C4-2B (cell line): ENCODE measurements at regions not wholly inside any gene's neighbourhood (a gene's known extent, or its start where the extent isn't known, plus 50 kb on each side); places are given as distances from the start of the nearest gene placed in this dataset.

Experiments used
- ZFX ChIP-seq: fragments of 450-650 bp; IDR thresholded peaks from 2 replicates; pipeline ENCODE4 v1.6.1; 2017
- TF ChIP-seq, protein P1 (sequence below): fragments of 450-650 bp; conservative IDR thresholded peaks from 2 replicates; pipeline ENCODE4 v1.5.1; 2017; ENCODE audit warnings: mild to moderate bottlenecking

DNA sequence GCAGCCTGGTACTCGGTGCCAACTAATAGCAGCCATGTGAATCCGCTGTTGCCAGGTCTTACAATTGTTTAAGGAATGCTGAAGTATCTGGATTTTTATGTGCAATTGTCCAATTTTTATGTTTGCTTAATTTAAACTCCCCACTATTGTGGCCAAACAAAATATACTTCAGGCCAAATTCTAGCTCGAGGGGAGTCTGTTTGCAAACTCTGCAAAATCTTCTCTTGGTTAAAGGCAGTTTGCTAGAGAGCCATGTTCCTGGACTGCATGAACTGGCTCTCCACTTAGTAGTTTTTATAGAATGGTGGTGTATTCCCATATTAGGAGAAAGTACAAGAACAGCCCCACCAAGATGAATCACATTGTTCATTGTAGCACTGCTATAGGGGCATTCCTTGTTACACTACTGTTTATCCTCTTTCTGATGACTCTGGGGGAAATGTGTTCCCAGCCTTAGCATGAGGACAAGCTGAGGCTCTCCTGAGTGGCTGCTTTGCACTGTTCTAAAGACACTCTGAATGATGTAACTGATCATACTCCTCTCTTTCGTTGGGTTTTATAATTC lies 178.0 kb upstream of the GLI3 start:
- TF ChIP-seq, protein P1, sequence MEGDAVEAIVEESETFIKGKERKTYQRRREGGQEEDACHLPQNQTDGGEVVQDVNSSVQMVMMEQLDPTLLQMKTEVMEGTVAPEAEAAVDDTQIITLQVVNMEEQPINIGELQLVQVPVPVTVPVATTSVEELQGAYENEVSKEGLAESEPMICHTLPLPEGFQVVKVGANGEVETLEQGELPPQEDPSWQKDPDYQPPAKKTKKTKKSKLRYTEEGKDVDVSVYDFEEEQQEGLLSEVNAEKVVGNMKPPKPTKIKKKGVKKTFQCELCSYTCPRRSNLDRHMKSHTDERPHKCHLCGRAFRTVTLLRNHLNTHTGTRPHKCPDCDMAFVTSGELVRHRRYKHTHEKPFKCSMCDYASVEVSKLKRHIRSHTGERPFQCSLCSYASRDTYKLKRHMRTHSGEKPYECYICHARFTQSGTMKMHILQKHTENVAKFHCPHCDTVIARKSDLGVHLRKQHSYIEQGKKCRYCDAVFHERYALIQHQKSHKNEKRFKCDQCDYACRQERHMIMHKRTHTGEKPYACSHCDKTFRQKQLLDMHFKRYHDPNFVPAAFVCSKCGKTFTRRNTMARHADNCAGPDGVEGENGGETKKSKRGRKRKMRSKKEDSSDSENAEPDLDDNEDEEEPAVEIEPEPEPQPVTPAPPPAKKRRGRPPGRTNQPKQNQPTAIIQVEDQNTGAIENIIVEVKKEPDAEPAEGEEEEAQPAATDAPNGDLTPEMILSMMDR = no peak
- no peak for TF ChIP-seq ZFX
